M059J (cell line): ENCODE measurements at regions not wholly inside any gene's neighbourhood (a gene's known extent, or its start where the extent isn't known, plus 50 kb on each side); places are given as distances from the start of the nearest gene placed in this dataset.
"Not testable (repeated sequence)": the region's sequence is repeated elsewhere in the genome, so short reads cannot be mapped to it uniquely, and the experiment has no call there.

ENCODE experiments used
- DNase-seq: peaks from one replicate; pipeline ENCODE4 v3.0.0-alpha.2; 2012; ENCODE audit warnings: low read depth

DNA sequence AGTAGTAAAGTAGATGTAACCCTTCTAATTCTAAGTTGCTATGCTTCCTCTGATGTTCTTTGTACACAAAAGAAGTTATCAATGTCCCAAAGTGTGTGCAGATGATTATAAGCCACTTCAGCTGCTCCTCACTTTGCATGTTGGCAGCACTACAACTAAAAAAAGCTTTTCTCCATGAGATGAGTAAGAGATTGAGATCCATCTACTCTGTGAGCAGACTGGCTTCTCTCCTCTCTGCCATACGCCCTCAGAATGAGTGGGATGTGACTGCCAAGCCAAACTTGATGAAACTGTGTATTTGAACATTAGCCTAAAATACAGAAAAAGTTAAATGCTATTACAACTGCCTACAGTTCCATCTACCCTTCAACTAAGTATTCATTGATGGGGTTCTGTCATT is 102.9 kb upstream of the ETV1 start:
- DNase-seq, result no peak

DNA sequence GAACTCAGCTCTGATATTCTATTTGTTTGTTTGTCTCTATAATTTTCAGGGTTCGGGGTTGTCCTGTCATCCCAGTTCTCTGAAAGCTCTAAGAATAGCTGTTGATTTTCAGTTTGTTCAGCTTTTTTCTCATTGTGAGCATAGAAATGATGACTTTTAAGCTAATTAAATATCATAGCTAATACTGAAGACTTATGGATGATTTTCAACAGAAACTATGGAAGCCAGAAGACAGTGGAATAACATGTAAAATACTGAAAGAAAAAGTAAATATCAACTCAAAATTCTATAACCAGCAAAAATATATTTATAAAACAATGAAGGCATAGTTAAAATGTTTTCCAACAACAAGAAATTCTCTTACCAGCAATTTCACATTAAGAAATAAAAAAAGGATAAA is 96.4 kb upstream of the ETV1 start:
- DNase-seq, result peak; percentile 8

DNA sequence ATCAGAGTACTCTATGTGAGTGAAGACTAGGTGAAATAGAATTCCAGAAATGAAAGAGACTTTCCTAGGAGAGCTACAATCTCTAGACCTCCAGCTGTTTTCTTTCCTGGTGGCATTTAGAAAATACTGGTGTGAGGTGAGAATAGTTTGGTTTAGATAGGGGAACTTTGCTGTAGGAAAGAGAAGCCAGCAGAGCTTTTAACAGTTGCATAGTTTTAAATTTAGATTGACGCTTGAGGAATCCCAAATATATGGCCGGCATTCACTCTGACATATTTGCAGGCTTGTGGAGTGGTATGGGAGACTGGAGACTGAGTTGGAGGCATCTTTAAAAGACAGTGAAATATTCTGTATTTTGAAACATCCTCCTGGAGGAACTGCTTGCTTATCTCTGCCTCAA is 94.3 kb upstream of the ETV1 start:
- DNase-seq, result no peak

DNA sequence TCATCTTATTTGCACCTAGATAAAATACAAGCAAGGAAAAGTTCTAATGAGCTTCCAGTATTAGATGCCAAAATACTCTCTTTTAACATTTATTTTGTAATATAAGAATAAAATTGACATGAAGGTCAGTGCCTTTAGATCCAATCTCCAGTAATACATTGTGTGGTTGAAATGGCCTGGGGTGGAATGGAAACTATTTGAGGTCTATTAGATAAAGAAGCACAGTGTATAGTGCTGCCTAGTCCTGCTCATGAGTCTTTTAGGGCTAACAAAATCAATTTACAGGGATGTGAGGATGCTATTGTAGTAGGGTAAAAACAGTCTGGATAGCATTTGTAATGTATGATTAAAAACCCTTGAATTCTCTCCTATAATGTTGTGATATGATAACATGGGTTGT is 84.5 kb upstream of the ETV1 start:
- DNase-seq, result no peak

DNA sequence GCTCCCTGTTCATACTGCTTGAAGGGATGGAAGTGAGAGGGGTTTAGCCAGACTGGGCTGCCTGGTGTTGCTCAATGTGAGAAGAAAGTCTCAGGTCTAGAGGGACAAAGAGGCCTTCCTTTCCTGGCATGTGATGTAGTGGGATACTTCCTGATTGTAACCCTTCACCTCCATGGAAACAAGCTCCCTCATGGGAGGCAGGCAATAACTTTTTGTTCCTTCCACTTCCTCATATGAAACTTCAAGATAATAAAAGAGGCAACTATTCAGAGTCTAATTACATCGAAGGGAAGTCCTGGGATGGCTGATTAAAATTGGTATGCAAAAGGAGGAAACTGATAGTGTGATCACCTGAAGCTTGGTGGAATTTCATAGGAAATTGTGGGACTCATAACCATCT is 84.1 kb upstream of the ETV1 start:
- DNase-seq, result no peak

DNA sequence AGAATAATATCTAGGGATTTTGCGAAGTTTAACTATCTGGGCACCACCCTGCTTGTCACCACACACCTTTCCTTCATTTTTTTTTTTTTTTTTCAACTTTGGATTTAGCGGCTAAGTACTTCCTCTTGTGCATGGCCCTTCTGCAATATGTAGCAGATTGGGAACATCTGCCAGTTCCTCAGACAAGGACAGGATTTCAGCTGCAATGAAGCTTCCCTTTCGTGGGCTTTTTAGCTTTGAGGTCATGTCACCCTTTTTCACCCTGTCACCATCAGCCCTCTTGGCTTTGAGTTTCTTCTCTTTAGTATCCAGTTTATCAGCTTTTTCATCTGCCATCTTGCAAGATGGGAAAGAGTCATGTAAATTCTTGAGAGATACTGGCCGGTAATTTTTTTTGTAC is 81.6 kb upstream of the ETV1 start:
- no peak for DNase-seq

DNA sequence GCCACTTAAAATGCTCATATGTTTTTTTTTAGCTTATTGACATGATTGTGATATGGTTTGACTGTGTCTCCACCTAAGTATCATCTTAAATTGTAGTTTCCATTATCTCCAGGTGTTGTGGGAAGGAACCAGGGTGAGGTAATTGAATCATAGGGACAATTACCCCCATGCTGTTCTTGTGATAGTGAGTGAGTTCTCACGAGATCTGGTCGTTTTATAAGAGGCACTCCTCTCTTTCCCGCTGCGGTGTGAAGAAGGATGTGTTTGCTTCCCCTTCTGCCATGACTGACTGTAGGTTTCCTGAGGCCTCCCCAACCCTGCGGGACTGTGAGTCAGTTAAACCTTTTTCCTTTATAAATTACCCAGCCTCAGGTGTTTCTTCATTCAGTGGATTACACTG is 80.5 kb upstream of the ETV1 start:
- no peak for DNase-seq

DNA sequence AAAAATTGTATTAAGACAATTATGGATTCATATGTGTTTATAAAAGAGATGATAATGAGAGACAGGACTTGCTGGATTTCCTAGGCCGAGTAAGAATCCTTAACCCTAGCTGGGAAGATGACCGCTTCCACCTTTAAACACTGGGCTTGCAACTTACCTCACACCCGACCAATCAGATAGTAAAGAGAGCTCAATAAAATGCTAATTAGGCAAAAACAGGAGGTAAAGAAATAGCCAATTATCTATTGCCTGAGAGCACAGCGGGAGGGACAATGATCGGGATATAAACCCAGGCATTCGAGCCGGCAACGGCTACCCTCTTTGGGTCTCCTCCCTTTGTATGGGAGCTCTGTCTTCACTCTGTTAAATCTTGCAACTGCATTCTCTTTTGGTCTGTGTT is 77.3 kb upstream of the ETV1 start:
- DNase-seq, result not testable (repeated sequence)

DNA sequence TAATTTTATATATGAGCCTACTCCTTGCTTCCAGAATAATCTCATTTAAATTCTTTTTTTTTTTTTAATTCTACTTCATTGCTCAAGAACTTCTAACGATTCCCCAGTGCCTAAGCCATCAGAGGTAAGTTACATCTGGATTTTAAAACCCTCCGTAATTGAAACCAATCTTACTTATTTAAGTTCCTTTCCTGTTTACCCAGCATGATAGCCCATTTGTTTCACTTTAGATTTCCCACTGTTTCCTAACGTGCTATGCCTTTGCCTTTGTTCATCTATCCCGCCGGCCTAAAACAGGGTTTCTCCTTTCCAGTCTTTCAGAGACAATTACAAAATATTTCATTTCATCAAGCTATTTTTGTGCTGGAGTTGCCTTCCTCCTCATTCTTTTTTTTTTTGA is 75.8 kb upstream of the ETV1 start:
- no peak for DNase-seq

DNA sequence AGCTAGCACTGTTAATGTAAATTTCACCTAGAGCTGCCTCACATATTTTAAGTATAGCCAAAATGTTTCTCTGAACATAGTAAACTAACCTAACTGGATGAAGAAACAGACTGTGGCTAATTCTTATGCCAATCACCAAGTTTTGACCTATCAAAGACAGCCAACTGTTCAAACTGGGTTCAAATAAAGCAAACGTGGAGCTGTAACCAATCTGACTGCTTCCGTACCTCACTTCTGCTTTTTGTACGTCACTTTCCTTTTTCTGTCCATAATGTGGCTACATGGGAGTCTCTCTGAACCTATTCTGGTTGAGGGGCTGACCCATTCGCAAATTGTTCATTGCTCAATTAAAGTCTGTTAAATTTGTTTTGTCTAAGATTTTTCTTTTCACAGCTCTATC is 66.3 kb upstream of the ETV1 start:
- DNase-seq, result no peak

DNA sequence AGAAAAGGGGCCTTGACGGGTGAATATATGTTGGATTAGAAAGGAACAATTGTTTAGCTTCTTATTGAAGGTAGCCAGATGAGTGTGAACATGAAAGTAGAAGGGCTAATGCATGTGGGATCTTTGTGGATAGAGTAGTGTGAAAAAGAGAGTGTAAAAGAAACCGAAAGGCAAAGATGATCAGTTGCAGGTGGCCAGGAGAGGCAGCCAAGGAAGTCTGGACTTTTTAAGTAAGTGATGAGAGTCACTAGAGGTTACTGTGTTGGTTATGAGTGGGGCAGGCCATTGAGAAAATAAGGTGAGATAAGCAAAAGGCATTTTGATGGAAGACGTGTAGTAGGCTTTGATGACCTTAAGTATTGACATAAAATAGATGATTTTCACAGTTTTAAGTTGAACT is 64.7 kb upstream of the ETV1 start:
- no peak for DNase-seq

DNA sequence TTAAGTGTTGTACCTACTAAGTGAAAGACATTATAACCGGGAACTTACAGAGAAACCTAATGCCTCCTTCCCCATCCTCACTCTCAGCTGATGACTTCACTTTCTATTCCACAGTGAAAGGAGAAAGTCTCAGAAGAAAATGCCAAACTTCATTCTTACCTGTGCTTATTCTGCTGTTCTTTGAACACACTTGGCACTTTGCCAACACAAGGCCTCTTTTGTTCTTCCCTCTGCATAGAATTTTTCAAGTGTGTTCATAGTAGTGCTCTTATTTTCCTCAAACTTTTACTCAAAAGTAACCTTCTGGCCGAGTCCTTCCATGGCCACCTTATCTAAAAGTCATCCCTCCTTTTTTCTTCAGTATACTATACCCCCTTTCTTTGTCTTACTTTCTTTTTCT is 59.4 kb upstream of the ETV1 start:
- no peak for DNase-seq

DNA sequence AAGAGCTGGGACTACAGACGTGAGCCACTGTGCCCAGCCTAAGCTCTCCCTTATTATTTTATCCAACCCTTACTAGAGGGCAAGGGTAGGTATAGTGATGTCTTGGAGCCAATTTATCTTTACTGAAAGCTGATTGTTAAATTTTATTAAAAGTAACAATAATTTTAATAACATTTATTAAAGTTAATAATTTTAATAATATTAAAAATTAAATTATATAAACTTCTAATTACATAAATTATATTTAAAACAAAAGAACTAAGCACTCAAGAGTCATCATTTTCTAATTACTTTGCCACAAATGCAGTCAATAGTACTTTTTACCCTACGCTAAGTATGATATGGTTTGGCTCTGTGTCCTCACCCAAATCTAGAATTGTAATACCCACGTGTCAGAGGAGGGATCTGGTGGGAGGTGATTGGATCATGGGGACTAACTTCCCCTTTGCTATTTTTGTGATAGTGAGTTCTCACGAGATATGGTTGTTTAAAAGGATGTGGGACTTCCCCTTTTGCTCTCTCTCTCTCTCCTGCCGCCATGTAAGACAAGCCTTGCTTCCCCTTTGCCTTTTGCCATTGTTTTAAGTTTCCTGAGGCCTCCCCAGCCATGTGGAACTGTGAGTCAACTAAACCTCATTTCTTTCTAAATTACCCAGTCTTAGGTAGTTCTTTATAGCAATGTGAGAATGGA is 58.4 kb upstream of the ETV1 start:
- no peak for DNase-seq

DNA sequence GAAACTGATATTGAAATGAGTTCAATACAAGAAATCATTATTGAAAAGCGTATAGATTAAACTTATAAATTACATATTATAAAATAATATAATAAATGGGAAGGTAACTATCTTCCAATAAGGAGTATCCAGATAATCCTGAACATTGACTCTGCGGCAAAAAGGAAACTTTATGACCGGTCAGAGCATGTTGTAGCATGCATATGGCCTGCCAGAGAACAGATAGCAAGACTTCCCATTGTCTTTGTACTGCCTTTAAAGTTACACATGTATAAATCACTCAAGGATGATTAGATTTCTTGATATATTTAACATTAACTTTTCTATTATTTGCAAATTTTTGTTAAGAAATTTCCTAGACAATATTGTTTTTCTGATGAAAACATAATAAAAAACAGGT is 56.2 kb upstream of the ETV1 start:
- DNase-seq, result no peak

DNA sequence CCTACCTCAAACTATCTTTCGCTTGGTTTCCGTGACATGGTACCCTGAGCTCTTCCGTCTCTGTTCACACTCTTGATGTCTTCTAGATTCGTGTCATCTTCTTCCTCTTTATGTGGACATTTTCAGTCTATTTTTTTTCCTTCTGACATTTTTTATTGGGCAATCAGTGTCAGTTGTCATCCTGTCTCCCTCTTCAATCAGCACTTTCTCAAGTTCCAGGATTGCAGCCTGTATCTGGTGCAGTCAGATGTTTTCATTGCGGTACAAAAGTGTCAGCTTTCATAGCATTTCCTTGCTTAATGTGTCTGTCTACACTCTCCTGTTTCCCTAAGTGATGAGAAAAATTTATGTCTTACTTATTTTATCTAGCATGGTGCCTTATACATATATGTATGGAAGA is 51.1 kb upstream of the ETV1 start:
- DNase-seq, result no peak
